PC-3 (cell line): ENCODE measurements at regions not wholly inside any gene's neighbourhood (a gene's known extent, or its start where the extent isn't known, plus 50 kb on each side); places are given as distances from the start of the nearest gene placed in this dataset.

ENCODE experiments used
- ATAC-seq: fragments of 200-7000 bp; cut with Tn5 transposase; 2 replicates; pipeline ENCODE4 v1.9.1; 2020; ENCODE audit warnings: mild to moderate bottlenecking, moderate library complexity
- BruUV-seq: library from RNA; stranded (reverse); fragments of 400-500 nt; replicated peaks from 2 replicates; lab custom pipeline; 2021; lab: Mats Ljungman, UMichigan
- CTCF ChIA-PET: fragments of 300-600 bp; sonication (Branson Sonifier 250); formaldehyde crosslinking; loops from one replicate; lab custom pipeline; 2022; ENCODE audit warnings: antibody characterized with exemption; lab: Charles Lee
- POLR2A ChIA-PET: fragments of 300-600 bp; sonication (Branson Sonifier 250); formaldehyde crosslinking; loops from one replicate; lab custom pipeline; 2022; ENCODE audit warnings: antibody characterized with exemption; ENCODE audit not compliant: unreplicated experiment; lab: Charles Lee
- DNase-seq: peaks from one replicate; pipeline ENCODE4 v3.0.0-alpha.2; 2015
- H2AFZ ChIP-seq: fragments of 300-600 bp; sonication (generic); 2 replicates; pipeline ENCODE4 v1.6.0; 2016; ENCODE audit warnings: antibody characterized with exemption, low read length
- H3F3A ChIP-seq: fragments of 300-600 bp; sonication (generic); one replicate; pipeline ENCODE4 v1.6.0; 2017; ENCODE audit warnings: antibody characterized with exemption, low read length, control low read depth, mild to moderate bottlenecking; ENCODE audit not compliant: unreplicated experiment
- H3K27ac ChIP-seq: fragments of 300-600 bp; sonication (generic); 2 replicates; pipeline ENCODE4 v1.5.1; 2016; ENCODE audit warnings: mild to moderate bottlenecking, low read length
- H3K27me3 ChIP-seq: fragments of 300-600 bp; sonication (generic); 2 replicates; pipeline ENCODE4 v1.6.1; 2016; ENCODE audit warnings: low read length, mixed read lengths
- H3K36me3 ChIP-seq: fragments of 300-600 bp; sonication (generic); 2 replicates; pipeline ENCODE4 v1.6.1; 2016; ENCODE audit warnings: low read depth, mixed run types, low read length, mixed read lengths
- H3K4me1 ChIP-seq: fragments of 300-600 bp; sonication (generic); 2 replicates; pipeline ENCODE4 v1.5.1; 2016; ENCODE audit warnings: low read length; ENCODE audit not compliant: insufficient read depth
- H3K4me2 ChIP-seq: fragments of 300-600 bp; sonication (generic); 2 replicates; pipeline ENCODE4 v1.6.0; 2016; ENCODE audit warnings: low read length
- H3K4me3 ChIP-seq: fragments of 300-600 bp; sonication (generic); 2 replicates; pipeline ENCODE4 v1.5.1; 2016; ENCODE audit warnings: mild to moderate bottlenecking, low read length, mixed read lengths
- H3K79me2 ChIP-seq: fragments of 300-600 bp; sonication (generic); 2 replicates; pipeline ENCODE4 v1.6.1; 2017; ENCODE audit warnings: low read length, mixed read lengths
- H3K9ac ChIP-seq: fragments of 300-600 bp; sonication (generic); 2 replicates; pipeline ENCODE4 v1.6.0; 2016; ENCODE audit warnings: mild to moderate bottlenecking, low read length
- H3K9me2 ChIP-seq: fragments of 300-600 bp; sonication (generic); replicated peaks from 2 replicates; pipeline ENCODE4 v1.6.1; 2016; ENCODE audit warnings: mixed run types, low read length, mixed read lengths
- H3K9me3 ChIP-seq: fragments of 300-600 bp; sonication (generic); 2 replicates; pipeline ENCODE4 v1.6.1; 2016; ENCODE audit warnings: low read length, mixed read lengths
- H4K20me1 ChIP-seq: fragments of 300-600 bp; sonication (generic); 2 replicates; pipeline ENCODE4 v1.6.1; 2016; ENCODE audit warnings: low read length, mixed read lengths
- CTCF ChIP-seq: fragments of 300-600 bp; sonication (generic); conservative IDR thresholded peaks from 2 replicates; pipeline ENCODE4 v1.5.1; 2017; ENCODE audit warnings: antibody characterized with exemption, low read depth, mild to moderate bottlenecking, low read length
- EZH2 ChIP-seq: fragments of 300-600 bp; sonication (generic); IDR thresholded peaks from one replicate; pipeline ENCODE4 v1.6.1; 2017; ENCODE audit warnings: antibody characterized with exemption, mild to moderate bottlenecking, low read length; ENCODE audit not compliant: unreplicated experiment
- EZH2phosphoT487 ChIP-seq: fragments of 300-600 bp; sonication (generic); IDR thresholded peaks from 2 replicates; pipeline ENCODE4 v1.6.1; 2018; ENCODE audit warnings: mild to moderate bottlenecking, antibody characterized with exemption, low read length, borderline replicate concordance
- intact Hi-C: fragments of 100-400 bp; cut with micrococcal nuclease; formaldehyde crosslinking; loops from 2 replicates; pipeline ENCODE4 v1.9.0; 2023

- ATAC-seq (no peak), DNase-seq (no peak)
- Histone ChIP-seq H3F3A (no peaks in the 10 kb centered on the region), H3K79me2 (no peaks in the 10 kb centered on the region), H3K4me1 (no peaks in the 10 kb centered on the region), H3K27me3 (peaks cover 13% of the 10 kb centered on the region; the same call in 1 of the 2 replicates), H2AFZ (no peak overlapping the region), H4K20me1 (no peaks in the 10 kb centered on the region), H3K27ac (no peak overlapping the region), H3K9me2 (no peaks in the 10 kb centered on the region), H3K4me3 (no peak overlapping the region), H3K36me3 (no peaks in the 10 kb centered on the region), H3K9ac (no peak overlapping the region), H3K4me2 (no peak overlapping the region), H3K9me3 (no peaks in the 10 kb centered on the region)
- CTCF ChIA-PET: no interaction called here
- TF ChIP-seq CTCF (no peak), EZH2phosphoT487 (no peak), EZH2 (no peak)
- no TSS peak for BruUV-seq
- POLR2A ChIA-PET: interaction anchor here (0.5 kb wide), 1 partner anchor 74 kb away, joined by 3 read pairs; no protein-coding TSS in a partner anchor
- intact Hi-C loops: no loop called here
Observed at GRCh38 chr13:99883805-99884204, 87.8 kb downstream of the ZIC5 start.

DNA sequence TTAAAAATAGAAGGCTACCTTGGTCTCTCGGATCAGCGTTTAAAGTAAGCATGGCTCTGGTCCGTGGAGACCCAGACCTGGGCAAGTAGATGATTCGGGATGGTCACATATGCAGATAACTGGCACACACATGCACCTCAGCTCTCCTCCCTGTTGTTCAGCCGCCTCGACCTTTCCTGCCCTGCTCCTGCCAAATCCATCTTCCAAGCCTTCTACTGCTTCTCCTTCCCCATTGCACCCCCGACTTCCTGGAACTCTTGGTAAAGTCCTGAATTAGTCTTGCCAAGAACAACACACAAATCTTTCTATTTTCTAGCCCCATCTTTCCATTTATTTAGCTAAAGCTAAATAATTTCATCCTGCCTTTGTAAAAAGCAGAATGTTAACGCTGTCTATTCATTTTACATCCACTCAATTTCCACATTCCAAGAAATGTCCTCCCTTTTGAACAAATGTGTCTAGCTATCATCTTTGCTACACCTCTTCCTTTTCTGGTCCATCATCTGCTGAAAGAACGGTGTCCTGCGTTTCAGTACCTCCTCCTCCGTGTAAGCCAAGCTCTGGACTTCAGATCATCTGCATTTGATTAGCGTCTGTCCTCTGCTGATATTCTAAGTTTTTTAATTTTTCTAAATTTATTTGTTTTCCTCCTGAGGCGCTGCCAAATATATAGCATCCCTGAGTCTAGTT lies 92.5 kb downstream of the ZIC5 start:
- Histone ChIP-seq H3K4me1 (no peaks in the 10 kb centered on the region), H3K9me2 (no peaks in the 10 kb centered on the region), H3K9me3 (no peaks in the 10 kb centered on the region), H3K4me2 (no peak overlapping the region), H3K9ac (no peak overlapping the region), H3F3A (no peaks in the 10 kb centered on the region), H3K27ac (no peak overlapping the region), H3K27me3 (peaks cover 36% of the 10 kb centered on the region), H4K20me1 (no peaks in the 10 kb centered on the region), H2AFZ (no peak overlapping the region), H3K4me3 (no peak overlapping the region), H3K79me2 (no peaks in the 10 kb centered on the region), H3K36me3 (no peaks in the 10 kb centered on the region)
- BruUV-seq: no TSS peak
- no peak for TF ChIP-seq EZH2
- TF ChIP-seq EZH2phosphoT487: no peak
- TF ChIP-seq CTCF: no peak
- intact Hi-C loops: no loop called here
- DNase-seq: no peak
- POLR2A ChIA-PET: no interaction called here
- no peak for ATAC-seq
- CTCF ChIA-PET: no interaction called here

- no peaks in the 10 kb centered on the region for H3K79me2 ChIP-seq
- no peak overlapping the region for H3K27ac ChIP-seq
- no peaks in the 10 kb centered on the region for H3K4me1 ChIP-seq
- H3K9me3 ChIP-seq: no peaks in the 10 kb centered on the region
- no peak overlapping the region for H3K4me2 ChIP-seq
- BruUV-seq: no TSS peak
- POLR2A ChIA-PET: no interaction called here
- H3K9ac ChIP-seq: no peak overlapping the region
- no peaks in the 10 kb centered on the region for H3K9me2 ChIP-seq
- no peaks in the 10 kb centered on the region for H4K20me1 ChIP-seq
- H3F3A ChIP-seq: no peaks in the 10 kb centered on the region
- TF ChIP-seq EZH2phosphoT487 (no peak), CTCF (no peak), EZH2 (no peak)
- H2AFZ ChIP-seq: no peak overlapping the region
- H3K36me3 ChIP-seq: no peaks in the 10 kb centered on the region
- CTCF ChIA-PET: no interaction called here
- intact Hi-C loops: no loop called here
- no peak overlapping the region for H3K4me3 ChIP-seq
- no peak for DNase-seq
- peaks cover 53% of the 10 kb centered on the region for H3K27me3 ChIP-seq
- no peak for ATAC-seq
Observed at GRCh38 chr13:99876651-99877050, 94.9 kb downstream of the ZIC5 start.
